CD4-positive, alpha-beta memory T cell (primary cell): ENCODE measurements at regions not wholly inside any gene's neighbourhood (a gene's known extent, or its start where the extent isn't known, plus 50 kb on each side); places are given as distances from the start of the nearest gene placed in this dataset.
"Not testable (repeated sequence)": the region's sequence is repeated elsewhere in the genome, so short reads cannot be mapped to it uniquely, and the experiment has no call there.

Experiments
- CTCF ChIA-PET: fragments of 350-600 bp; sonication (Branson Sonifier 250); formaldehyde crosslinking; loops from one replicate; lab custom pipeline; 2021; ENCODE audit warnings: inconsistent platforms; ENCODE audit not compliant: partially characterized antibody; lab: Charles Lee
- POLR2A ChIA-PET: fragments of 350-600 bp; sonication (Branson Sonifier 250); formaldehyde crosslinking; loops from one replicate; lab custom pipeline; 2021; ENCODE audit not compliant: partially characterized antibody; lab: Charles Lee
- DNase-seq, 5 donors: peaks; one replicate each; pipeline versions ENCODE4 v3.0.0 to v3.0.0-alpha.2; 2020 to 2022; ENCODE audit warnings: mixed read lengths in 1 of 5
- H3K27ac ChIP-seq: one replicate; pipeline ENCODE4 v1.7.0; 2013; ENCODE audit warnings: low read depth, low read length
- H3K27me3 ChIP-seq: 2 replicates; pipeline ENCODE4 v1.7.0; 2013; ENCODE audit warnings: mild to moderate bottlenecking, low read length, moderate library complexity; ENCODE audit not compliant: insufficient read depth
- H3K36me3 ChIP-seq: 2 replicates; pipeline ENCODE4 v1.7.0; 2013; ENCODE audit warnings: mild to moderate bottlenecking, low read length, moderate library complexity; ENCODE audit not compliant: insufficient read depth
- H3K4me1 ChIP-seq: 2 replicates; pipeline ENCODE4 v1.7.0; 2013; ENCODE audit warnings: mild to moderate bottlenecking, low read length, moderate library complexity; ENCODE audit not compliant: insufficient read depth
- H3K4me3 ChIP-seq, 2 donors: one replicate each; pipeline ENCODE4 v1.7.0; 2013; ENCODE audit warnings: low read length in 2 of 2, mild to moderate bottlenecking in 1 of 2
- H3K9me3 ChIP-seq, 2 donors: one replicate each; pipeline ENCODE4 v1.7.0; 2013; ENCODE audit warnings: low read length in 2 of 2, control low read depth in 1 of 2; ENCODE audit not compliant: control insufficient read depth in 1 of 2
- H3K27ac Mint-ChIP-seq, 7 donors: one replicate each; pipeline ENCODE4 v1.8.0; 2020 to 2021; ENCODE audit warnings: mixed read lengths in 7 of 7, mild to moderate bottlenecking in 6 of 7, inconsistent platforms in 3 of 7, moderate library complexity in 3 of 7
- H3K27me3 Mint-ChIP-seq, 2 donors: one replicate each; pipeline ENCODE4 v1.8.0; 2020 to 2021; ENCODE audit warnings: mixed read lengths in 2 of 2
- H3K36me3 Mint-ChIP-seq, 2 donors: one replicate each; pipeline ENCODE4 v1.8.0; 2020 to 2021; ENCODE audit warnings: mixed read lengths in 2 of 2, inconsistent platforms in 1 of 2, mild to moderate bottlenecking in 1 of 2
- H3K4me1 Mint-ChIP-seq, 4 donors: one replicate each; pipeline ENCODE4 v1.8.0; 2020 to 2021; ENCODE audit warnings: mixed read lengths in 4 of 4, mild to moderate bottlenecking in 1 of 4
- H3K4me3 Mint-ChIP-seq, 8 donors: one replicate each; pipeline ENCODE4 v1.8.0; 2020 to 2021; ENCODE audit warnings: mixed read lengths in 8 of 8, mild to moderate bottlenecking in 7 of 8, moderate library complexity in 6 of 8, inconsistent platforms in 3 of 8
- H3K9me3 Mint-ChIP-seq, 8 donors: one replicate each; pipeline ENCODE4 v1.8.0; 2020 to 2021; ENCODE audit warnings: mixed read lengths in 8 of 8, mild to moderate bottlenecking in 5 of 8, inconsistent platforms in 3 of 8, moderate library complexity in 1 of 8
- intact Hi-C: fragments of 100-400 bp; cut with micrococcal nuclease; formaldehyde crosslinking; loops from one replicate; pipeline ENCODE4 v1.15.1; 2023

DNA sequence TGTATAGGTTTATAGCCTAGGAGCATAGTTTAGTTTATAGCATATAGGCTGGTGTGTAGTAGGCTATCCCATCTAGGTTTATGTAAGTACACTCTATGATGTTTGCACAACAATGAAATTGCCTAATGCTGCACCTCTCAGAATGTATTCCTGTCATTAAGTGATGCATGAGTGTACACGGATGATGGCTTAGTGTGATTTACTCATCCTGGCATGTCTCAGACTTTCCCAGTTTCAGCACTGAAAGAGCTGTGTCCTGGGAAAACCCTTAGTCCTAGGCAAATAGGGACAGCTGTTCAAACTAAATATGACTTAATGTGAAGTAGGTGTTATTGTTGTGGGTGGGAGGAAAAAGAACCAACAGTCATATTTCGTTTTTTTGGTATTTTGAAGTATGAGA lies 264.9 kb upstream of the MAGEB18 start:
- ChIA-PET CTCF (no interaction called here), POLR2A (no interaction called here)
- no peaks in the 10 kb centered on the region for H3K36me3 Mint-ChIP-seq
- Histone ChIP-seq H3K9me3 (no peaks in the 10 kb centered on the region), H3K27ac (no peak overlapping the region), H3K4me1 (no peaks in the 10 kb centered on the region), H3K27me3 (no peaks in the 10 kb centered on the region), H3K4me3 (no peak overlapping the region), H3K36me3 (no peaks in the 10 kb centered on the region)
- H3K9me3 Mint-ChIP-seq: peaks cover 0 to 5% (median under 1%) of the 10 kb centered on the region in 8 donors
- H3K4me1 Mint-ChIP-seq: no peaks in the 10 kb centered on the region
- DNase-seq: no peak
- H3K4me3 Mint-ChIP-seq: no peak overlapping the region
- no peak overlapping the region for H3K27ac Mint-ChIP-seq
- no peaks in the 10 kb centered on the region for H3K27me3 Mint-ChIP-seq
- intact Hi-C loops: no loop called here

DNA sequence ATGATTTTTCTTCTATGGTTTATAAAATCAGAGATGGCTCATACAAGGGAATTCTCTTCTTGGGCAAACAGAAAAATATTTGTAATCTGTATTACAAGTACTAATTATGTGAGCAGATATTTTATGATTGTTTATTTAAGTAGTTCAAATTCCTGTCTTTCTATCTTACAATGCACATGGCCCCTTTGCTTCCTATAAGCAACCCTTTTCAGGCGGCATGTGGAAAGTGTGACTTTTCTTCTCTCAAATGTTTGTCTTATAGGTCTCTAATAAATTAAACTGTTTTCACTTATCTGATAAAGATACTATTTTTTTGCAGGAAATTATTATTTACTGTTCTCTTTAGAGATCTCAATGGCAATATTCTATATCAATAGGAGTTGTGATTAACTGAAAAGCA lies 259.3 kb upstream of the MAGEB18 start:
- no peak for DNase-seq
- no peaks in the 10 kb centered on the region for H3K4me1 ChIP-seq
- H3K27me3 Mint-ChIP-seq: no peaks in the 10 kb centered on the region
- no peaks in the 10 kb centered on the region for H3K4me1 Mint-ChIP-seq
- no peak overlapping the region for H3K4me3 ChIP-seq
- no peaks in the 10 kb centered on the region for H3K36me3 Mint-ChIP-seq
- no peak overlapping the region for H3K27ac ChIP-seq
- POLR2A ChIA-PET: no interaction called here
- no peak overlapping the region for H3K4me3 Mint-ChIP-seq
- intact Hi-C loops: no loop called here
- H3K9me3 ChIP-seq: no peaks in the 10 kb centered on the region
- H3K27ac Mint-ChIP-seq: no peak overlapping the region
- H3K9me3 Mint-ChIP-seq: peaks cover 0 to 7% (median 2%) of the 10 kb centered on the region in 8 donors
- CTCF ChIA-PET: no interaction called here
- no peaks in the 10 kb centered on the region for H3K27me3 ChIP-seq
- H3K36me3 ChIP-seq: no peaks in the 10 kb centered on the region

- H3K4me3 Mint-ChIP-seq, intact Hi-C loops, H3K27ac ChIP-seq, H3K4me3 ChIP-seq, H3K27me3 ChIP-seq, H3K27me3 Mint-ChIP-seq, POLR2A ChIA-PET, H3K36me3 ChIP-seq, H3K9me3 Mint-ChIP-seq, DNase-seq, CTCF ChIA-PET, H3K9me3 ChIP-seq, H3K4me1 ChIP-seq, H3K27ac Mint-ChIP-seq, H3K36me3 Mint-ChIP-seq, H3K4me1 Mint-ChIP-seq: not testable (repeated sequence)
These were observed 255.6 kb upstream of the MAGEB18 start for GRCh38 chrX:25882503-25882902.

- CTCF ChIA-PET: no interaction called here
- H3K36me3 Mint-ChIP-seq: no peaks in the 10 kb centered on the region
- H3K27ac Mint-ChIP-seq: no peak overlapping the region
- Histone ChIP-seq H3K4me1 (no peaks in the 10 kb centered on the region), H3K27me3 (no peaks in the 10 kb centered on the region), H3K9me3 (no peaks in the 10 kb centered on the region), H3K36me3 (no peaks in the 10 kb centered on the region), H3K4me3 (no peak overlapping the region), H3K27ac (no peak overlapping the region)
- no peak for DNase-seq
- peaks cover 0 to 21% (median 7%) of the 10 kb centered on the region in 8 donors for H3K9me3 Mint-ChIP-seq
- intact Hi-C loops: no loop called here
- H3K27me3 Mint-ChIP-seq: no peaks in the 10 kb centered on the region
- no peak overlapping the region for H3K4me3 Mint-ChIP-seq
- POLR2A ChIA-PET: no interaction called here
- H3K4me1 Mint-ChIP-seq: no peaks in the 10 kb centered on the region
These were observed 240.4 kb upstream of the MAGEB18 start for GRCh38 chrX:25897758-25898157.

GRCh38 chrX:25905728-25906127 lies 232.4 kb upstream of the MAGEB18 start:
- H3K4me3 ChIP-seq, H3K36me3 Mint-ChIP-seq, DNase-seq, POLR2A ChIA-PET, H3K4me3 Mint-ChIP-seq, H3K27ac Mint-ChIP-seq, H3K27ac ChIP-seq, H3K27me3 Mint-ChIP-seq, H3K9me3 ChIP-seq, CTCF ChIA-PET, H3K27me3 ChIP-seq, H3K4me1 Mint-ChIP-seq, H3K36me3 ChIP-seq, H3K4me1 ChIP-seq, intact Hi-C loops: not testable (repeated sequence)
- H3K9me3 Mint-ChIP-seq: peaks cover 0 to 11% (median 3%) of the 10 kb centered on the region in 8 donors

GRCh38 chrX:25925946-25926345 lies 212.2 kb upstream of the MAGEB18 start:
- Histone ChIP-seq H3K4me1 (no peaks in the 10 kb centered on the region), H3K27ac (no peak overlapping the region), H3K9me3 (no peaks in the 10 kb centered on the region), H3K36me3 (no peaks in the 10 kb centered on the region), H3K27me3 (no peaks in the 10 kb centered on the region), H3K4me3 (no peak overlapping the region)
- intact Hi-C loops: no loop called here
- ChIA-PET CTCF (no interaction called here), POLR2A (no interaction called here)
- no peak overlapping the region for H3K4me3 Mint-ChIP-seq
- peaks cover 0 to 8% (median 0%) of the 10 kb centered on the region in 8 donors for H3K9me3 Mint-ChIP-seq
- DNase-seq: no peak
- H3K27ac Mint-ChIP-seq: no peak overlapping the region
- H3K36me3 Mint-ChIP-seq: no peaks in the 10 kb centered on the region
- no peaks in the 10 kb centered on the region for H3K27me3 Mint-ChIP-seq
- H3K4me1 Mint-ChIP-seq: no peaks in the 10 kb centered on the region

DNA sequence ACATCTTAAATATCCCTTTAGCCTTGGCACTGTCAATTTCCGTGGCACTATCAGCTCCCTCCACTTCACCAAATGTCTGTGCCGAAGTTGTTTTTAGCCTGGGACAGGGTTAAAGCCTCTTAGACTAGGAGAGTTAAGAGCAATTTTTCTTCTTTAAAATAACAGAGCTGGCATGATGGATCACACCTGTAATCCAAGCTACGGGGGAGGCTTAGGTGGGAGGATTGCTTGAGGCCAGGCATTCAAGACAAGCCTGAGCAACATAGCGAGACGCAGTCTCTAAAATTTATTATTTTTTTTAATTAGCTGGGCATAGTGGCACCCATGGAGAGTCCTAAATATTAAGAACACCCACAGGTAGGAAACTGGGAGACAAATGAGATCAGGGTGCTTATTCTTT lies 209.8 kb upstream of the MAGEB18 start:
- Mint-ChIP-seq H3K27ac (no peak overlapping the region), H3K36me3 (no peaks in the 10 kb centered on the region), H3K4me1 (no peaks in the 10 kb centered on the region), H3K27me3 (no peaks in the 10 kb centered on the region), H3K9me3 (peaks cover 0 to 7% (median 0%) of the 10 kb centered on the region in 8 donors), H3K4me3 (no peak overlapping the region)
- intact Hi-C loops: no loop called here
- Histone ChIP-seq H3K9me3 (no peaks in the 10 kb centered on the region), H3K4me3 (no peak overlapping the region), H3K4me1 (no peaks in the 10 kb centered on the region), H3K27me3 (no peaks in the 10 kb centered on the region), H3K36me3 (no peaks in the 10 kb centered on the region), H3K27ac (no peak overlapping the region)
- no peak for DNase-seq
- ChIA-PET POLR2A (no interaction called here), CTCF (no interaction called here)

GRCh38 chrX:25941087-25941486 lies 197.1 kb upstream of the MAGEB18 start:
- intact Hi-C loops: no loop called here
- Mint-ChIP-seq H3K4me1 (no peaks in the 10 kb centered on the region), H3K27ac (peak overlapping the region in 1 of 7 donors; percentile 49), H3K27me3 (no peaks in the 10 kb centered on the region), H3K9me3 (peaks cover 0 to 11% (median 2%) of the 10 kb centered on the region in 8 donors), H3K36me3 (no peaks in the 10 kb centered on the region), H3K4me3 (no peak overlapping the region)
- DNase-seq: no peak
- Histone ChIP-seq H3K4me1 (no peaks in the 10 kb centered on the region), H3K4me3 (no peak overlapping the region), H3K9me3 (no peaks in the 10 kb centered on the region), H3K36me3 (no peaks in the 10 kb centered on the region), H3K27ac (no peak overlapping the region), H3K27me3 (no peaks in the 10 kb centered on the region)
- ChIA-PET CTCF (no interaction called here), POLR2A (no interaction called here)
